B cell (primary cell): ENCODE measurements at regions not wholly inside any gene's neighbourhood (a gene's known extent, or its start where the extent isn't known, plus 50 kb on each side); places are given as distances from the start of the nearest gene placed in this dataset.

Experiments used
- ATAC-seq: fragments of 200-7000 bp; cut with Tn5 transposase; one replicate; pipeline ENCODE4 v1.10.0; 2021; ENCODE audit warnings: low read depth, mild to moderate bottlenecking, moderate number of reproducible peaks, moderate library complexity
- CTCF ChIA-PET: fragments of 350-600 bp; sonication (Branson Sonifier 250); formaldehyde crosslinking; loops from one replicate; lab custom pipeline; 2021; ENCODE audit warnings: antibody characterized with exemption, inconsistent platforms; lab: Charles Lee
- POLR2A ChIA-PET: fragments of 350-600 bp; sonication (Branson Sonifier 250); formaldehyde crosslinking; loops from one replicate; lab custom pipeline; 2021; ENCODE audit warnings: antibody characterized with exemption; lab: Charles Lee
- DNase-seq: peaks from one replicate; pipeline ENCODE4 v3.0.0; 2013
- H2AFZ ChIP-seq: 2 replicates; pipeline ENCODE4 v1.6.1; 2012; ENCODE audit warnings: mild to moderate bottlenecking, low read depth, low read length; ENCODE audit not compliant: insufficient read depth, poor library complexity, severe bottlenecking
- H3K27ac ChIP-seq, 2 donors: 1 replicate in 1 of 2; 2 replicates in 1 of 2; pipeline ENCODE4 v1.5.1; 2012 to 2013; ENCODE audit warnings: low read length in 2 of 2, mild to moderate bottlenecking in 2 of 2, moderate library complexity in 1 of 2
- H3K27me3 ChIP-seq, 4 experiments: fragments of 200-600 bp in 1 of 4; sonication (generic) in 1 of 4; replicated peaks in 1 of 4; 1 replicate in 2 of 4; 2 replicates in 2 of 4; pipeline versions ENCODE4 v1.6.1 to v1.7.0; 2013 to 2016; ENCODE audit warnings: low read length in 3 of 4, mild to moderate bottlenecking in 2 of 4, mixed read lengths in 1 of 4, moderate library complexity in 1 of 4; ENCODE audit not compliant: insufficient read depth in 4 of 4, control insufficient read depth in 3 of 4; ENCODE audit errors: control extremely low read depth in 1 of 4
- H3K36me3 ChIP-seq, 2 experiments: replicated peaks in 1 of 2; 1 replicate in 1 of 2; 2 replicates in 1 of 2; pipeline versions ENCODE4 v1.6.1 to v1.7.1; 2013; ENCODE audit warnings: low read length in 1 of 2; ENCODE audit not compliant: insufficient read depth in 2 of 2, control insufficient read depth in 1 of 2; ENCODE audit errors: control extremely low read depth in 1 of 2, extremely low read depth in 1 of 2
- H3K4me1 ChIP-seq, 2 donors: fragments of 200-600 bp in 1 of 2; sonication (generic) in 1 of 2; 1 replicate in 1 of 2; 2 replicates in 1 of 2; pipeline versions ENCODE4 v1.5.1 to v1.6.1; 2013 to 2017; ENCODE audit warnings: low read length in 2 of 2; ENCODE audit not compliant: control insufficient read depth in 2 of 2, insufficient read depth in 2 of 2
- H3K4me2 ChIP-seq: replicated peaks from 2 replicates; pipeline ENCODE3; 2012; ENCODE audit warnings: mild to moderate bottlenecking, low read depth, low read length; ENCODE audit not compliant: poor library complexity, severe bottlenecking
- H3K4me3 ChIP-seq, 5 experiments: fragments of 200-600 bp in 1 of 5; sonication (generic) in 1 of 5; 1 replicate in 3 of 5; 2 replicates in 2 of 5; pipeline versions ENCODE4 v1.5.1 to v1.7.0; 2011 to 2016; ENCODE audit warnings: low read length in 4 of 5, mild to moderate bottlenecking in 4 of 5, low read depth in 2 of 5, control low read depth in 1 of 5, moderate library complexity in 1 of 5; ENCODE audit not compliant: insufficient read depth in 1 of 5; ENCODE audit errors: control extremely low read depth in 1 of 5, extremely low read depth in 1 of 5
- H3K79me2 ChIP-seq: fragments of 200-600 bp; sonication (generic); one replicate; pipeline ENCODE4 v1.6.0; 2016; ENCODE audit warnings: low read length; ENCODE audit not compliant: control insufficient read depth, insufficient read depth
- H3K9ac ChIP-seq: fragments of 200-600 bp; sonication (generic); 2 replicates; pipeline ENCODE4 v1.6.1; 2017; ENCODE audit warnings: mild to moderate bottlenecking, low read length, moderate library complexity
- H3K9me3 ChIP-seq, 3 donors: one replicate each; pipeline versions ENCODE4 v1.6.1 to v1.7.1; 2013; ENCODE audit warnings: low read length in 2 of 3; ENCODE audit not compliant: control insufficient read depth in 2 of 3, insufficient read depth in 1 of 3; ENCODE audit errors: control extremely low read depth in 1 of 3
- H4K20me1 ChIP-seq: 2 replicates; pipeline ENCODE4 v1.6.0; 2012; ENCODE audit warnings: mild to moderate bottlenecking, low read length; ENCODE audit not compliant: insufficient read depth, control insufficient read depth, poor library complexity, severe bottlenecking
- H3K27ac Mint-ChIP-seq: one replicate; pipeline ENCODE4 v1.8.0; 2021; ENCODE audit warnings: mixed read lengths
- H3K27me3 Mint-ChIP-seq: one replicate; pipeline ENCODE4 v1.8.0; 2021; ENCODE audit warnings: mixed read lengths
- H3K4me1 Mint-ChIP-seq: one replicate; pipeline ENCODE4 v1.8.0; 2021; ENCODE audit warnings: mixed read lengths
- H3K4me3 Mint-ChIP-seq: one replicate; pipeline ENCODE4 v1.8.0; 2021; ENCODE audit warnings: mixed read lengths
- H3K9me3 Mint-ChIP-seq: one replicate; pipeline ENCODE4 v1.8.0; 2022; ENCODE audit warnings: mixed read lengths; ENCODE audit not compliant: insufficient read depth
- CTCF ChIP-seq: fragments of 200-600 bp; IDR thresholded peaks from one replicate; pipeline ENCODE4 v1.8.0; 2022; ENCODE audit warnings: antibody characterized with exemption, mild to moderate bottlenecking
- EZH2 ChIP-seq: IDR thresholded peaks from 2 replicates; pipeline ENCODE4 v1.6.1; 2012; ENCODE audit warnings: borderline replicate concordance, low read depth, mild to moderate bottlenecking, moderate library complexity, low read length; ENCODE audit not compliant: insufficient read depth, poor library complexity, severe bottlenecking
- WGBS: methylation state at CpG from one replicate; pipeline ENCODE4 v1.1.5; 2013; ENCODE audit warnings: missing lambda C conversion rate; ENCODE audit not compliant: insufficient coverage; 5-methylcytosine and 5-hydroxymethylcytosine counted together
- intact Hi-C: fragments of 100-400 bp; cut with micrococcal nuclease; formaldehyde crosslinking; loops from one replicate; pipeline ENCODE4 v1.10.0; 2022

- Histone ChIP-seq H3K27ac (no peak overlapping the region), H3K36me3 (no peaks in the 10 kb centered on the region), H3K9me3 (no peaks in the 10 kb centered on the region), H3K27me3 (peaks cover 0 to 23% (median 12%) of the 10 kb centered on the region in 4 experiments), H4K20me1 (no peaks in the 10 kb centered on the region), H3K9ac (no peak overlapping the region), H3K79me2 (no peaks in the 10 kb centered on the region), H3K4me2 (no peak overlapping the region), H3K4me3 (no peak overlapping the region), H2AFZ (no peak overlapping the region), H3K4me1 (peaks cover 11 to 18% of the 10 kb centered on the region in 2 donors)
- Mint-ChIP-seq H3K27ac (no peak overlapping the region), H3K9me3 (no peaks in the 10 kb centered on the region), H3K4me3 (peak overlapping the region; percentile 26), H3K27me3 (peaks cover 35% of the 10 kb centered on the region), H3K4me1 (peaks cover 9% of the 10 kb centered on the region)
- intact Hi-C loops, result loop anchor here (10.0 kb wide), 1 partner anchor 1499 kb away; no protein-coding TSS in a partner anchor
- WGBS, result 78% methylated on average over 7 of the region's 15 CpGs
- TF ChIP-seq EZH2 (no peak), CTCF (no peak)
- ChIA-PET POLR2A (no interaction called here), CTCF (interaction anchor here (0.6 to 4.2 kb wide), 5 partner anchors 21 to 1280 kb away, joined by 3 to 21 read pairs (median 4); no protein-coding TSS in a partner anchor)
- no peak for ATAC-seq
- no peak for DNase-seq
Measured at GRCh38 chr6:6725468-6726209, 137.1 kb downstream of the LY86 start.
